OCI-LY7 (cell line): ENCODE measurements at regions not wholly inside any gene's neighbourhood (a gene's known extent, or its start where the extent isn't known, plus 50 kb on each side); places are given as distances from the start of the nearest gene placed in this dataset.

Source experiments
- CTCF ChIP-seq: fragments of 200-600 bp; sonication (generic); conservative IDR thresholded peaks from 2 replicates; pipeline ENCODE4 v1.5.1; 2014; ENCODE audit warnings: mild to moderate bottlenecking, antibody characterized with exemption, low read length, moderate library complexity, mixed read lengths
- EZH2phosphoT487 ChIP-seq: fragments of 200-600 bp; sonication (generic); IDR thresholded peaks from 2 replicates; pipeline ENCODE4 v1.6.1; 2018; ENCODE audit warnings: low read depth, borderline replicate concordance, mild to moderate bottlenecking, mixed run types, antibody characterized with exemption, low read length, moderate library complexity, mixed read lengths

GRCh38 chr15:67916565-67916964, 76.7 kb upstream of the RNU6-1 start:
- TF ChIP-seq CTCF (no peak), EZH2phosphoT487 (no peak)
